K562 (cell line): ENCODE measurements at regions not wholly inside any gene's neighbourhood (a gene's known extent, or its start where the extent isn't known, plus 50 kb on each side); places are given as distances from the start of the nearest gene placed in this dataset.

Experiments used
- ATAC-seq: fragments of 200-7000 bp; cut with Tn5 transposase; 3 replicates; pipeline ENCODE4 v1.9.1; 2020; ENCODE audit warnings: moderate library complexity
- BruUV-seq: library from RNA; stranded (reverse); fragments of 400-500 nt; replicated peaks from 2 replicates; lab custom pipeline; 2021; lab: Mats Ljungman, UMichigan
- CTCF ChIA-PET: fragments of 300-600 bp; formaldehyde crosslinking; extraction: SDS; loops from one replicate; lab custom pipeline; 2021; ENCODE audit warnings: low intra/inter-chr PET ratio; lab: Yijun Ruan, JAX
- POLR2A ChIA-PET: fragments of 300-600, 350-650 bp; sonication (Branson Sonifier 250); formaldehyde crosslinking; extraction: SDS; loops from one replicate; lab custom pipeline; 2021; ENCODE audit warnings: antibody characterized with exemption, inconsistent platforms; lab: Yijun Ruan, JAX
- DNase-seq, 4 experiments: peaks; one replicate each; pipeline versions ENCODE4 v3.0.0 to v3.0.0-alpha.2; 2011 to 2018; ENCODE audit warnings: low spot score in 3 of 4, mixed read lengths in 3 of 4; ENCODE audit errors: extremely low read depth in 1 of 4
- FAIRE-seq: peaks from 2 replicates; lab custom pipeline; 2011; peaks lifted over from hg19 to GRCh38; lab: Jason Lieb, UNC
- H2AFZ ChIP-seq: 2 replicates; pipeline ENCODE4 v1.6.0; 2011; ENCODE audit warnings: low read depth, low read length, control low read depth, inconsistent platforms
- H3K27ac ChIP-seq: fragments of 200-600 bp; 3 replicates; pipeline ENCODE4 v1.8.0; 2011; ENCODE audit warnings: low read depth, mild to moderate bottlenecking, control low read depth, inconsistent platforms, low read length, moderate library complexity, mixed read lengths; ENCODE audit errors: extremely low read depth
- H3K27me3 ChIP-seq, 2 experiments: fragments of 300-600 bp in 1 of 2; 2 replicates in 1 of 2; 3 replicates in 1 of 2; pipeline versions ENCODE4 v1.6.0 to v1.8.0; 2011; ENCODE audit warnings: inconsistent platforms in 2 of 2, low read length in 2 of 2, mild to moderate bottlenecking in 1 of 2, mixed read lengths in 1 of 2, moderate library complexity in 1 of 2; ENCODE audit not compliant: control insufficient read depth in 2 of 2, insufficient read depth in 2 of 2
- H3K36me3 ChIP-seq: fragments of 300-600 bp; 3 replicates; pipeline ENCODE4 v1.8.0; 2011; ENCODE audit warnings: mild to moderate bottlenecking, low read length, inconsistent platforms; ENCODE audit not compliant: control insufficient read depth, insufficient read depth
- H3K4me1 ChIP-seq, 2 experiments: fragments of 200-600 bp in 1 of 2; replicated peaks in 1 of 2; 2 replicates in 1 of 2; 3 replicates in 1 of 2; pipeline versions ENCODE4 v1.5.1 to v1.8.0; 2011; ENCODE audit warnings: inconsistent platforms in 2 of 2, low read length in 2 of 2, mild to moderate bottlenecking in 1 of 2, mixed read lengths in 1 of 2, moderate library complexity in 1 of 2; ENCODE audit not compliant: control insufficient read depth in 2 of 2, insufficient read depth in 2 of 2
- H3K4me2 ChIP-seq: 2 replicates; pipeline ENCODE4 v1.6.1; 2011; ENCODE audit warnings: low read length, control low read depth, inconsistent platforms, mixed read lengths; ENCODE audit not compliant: insufficient read depth
- H3K4me3 ChIP-seq: fragments of 200-600 bp; sonication (generic), shearing (Covaris generic); 2 replicates; pipeline ENCODE4 v1.5.1; 2016; ENCODE audit warnings: control low read depth, inconsistent platforms
- H3K79me2 ChIP-seq: fragments of 200-600 bp; 3 replicates; pipeline ENCODE4 v1.8.0; 2011; ENCODE audit warnings: low read length, inconsistent platforms; ENCODE audit not compliant: control insufficient read depth, insufficient read depth
- H3K9ac ChIP-seq, 2 experiments: 2 replicates each; pipeline versions ENCODE4 v1.6.0 to v1.6.1; 2011; ENCODE audit warnings: low read depth in 2 of 2, low read length in 2 of 2, control low read depth in 1 of 2, inconsistent platforms in 1 of 2, mild to moderate bottlenecking in 1 of 2, mixed read lengths in 1 of 2; ENCODE audit not compliant: insufficient read depth in 1 of 2
- H3K9me1 ChIP-seq: one replicate; pipeline ENCODE4 v1.6.0; 2011; ENCODE audit warnings: inconsistent platforms, mild to moderate bottlenecking, low read length, moderate library complexity; ENCODE audit not compliant: control insufficient read depth, insufficient read depth
- H3K9me3 ChIP-seq: replicated peaks from 2 replicates; pipeline ENCODE4 v1.5.1; 2011; ENCODE audit warnings: low read depth, low read length, inconsistent platforms; ENCODE audit not compliant: control insufficient read depth, insufficient read depth
- H4K20me1 ChIP-seq: replicated peaks from 2 replicates; pipeline ENCODE4 v1.6.1; 2011; ENCODE audit warnings: low read length, inconsistent platforms, mixed read lengths; ENCODE audit not compliant: control insufficient read depth, insufficient read depth
- BDP1 ChIP-seq: IDR thresholded peaks from 3 replicates; pipeline ENCODE4 v1.6.1; 2011; ENCODE audit not compliant: insufficient read length, insufficient read depth
- ESRRB ChIP-seq: fragments of 250-450 bp; sonication (Bioruptor Pico); IDR thresholded peaks from 2 replicates; pipeline ENCODE4 v1.5.0; 2020; ENCODE audit warnings: mild to moderate bottlenecking, moderate library complexity, borderline replicate concordance
- HDGF ChIP-seq: fragments of 450-650 bp; IDR thresholded peaks from 2 replicates; pipeline ENCODE4 v1.6.1; 2016
- HNRNPUL1 ChIP-seq: fragments of 200-400 bp; formaldehyde crosslinking; IDR thresholded peaks from 2 replicates; pipeline ENCODE4 v1.6.1; 2017; ENCODE audit warnings: low read length
- POLR2G ChIP-seq: fragments of 200-400 bp; formaldehyde crosslinking; IDR thresholded peaks from 2 replicates; pipeline ENCODE4 v1.6.1; 2017; ENCODE audit warnings: low read depth, mild to moderate bottlenecking, antibody characterized with exemption, low read length, moderate library complexity
- ZNF12 ChIP-seq: sonication (generic); formaldehyde crosslinking; IDR thresholded peaks from 2 replicates; pipeline ENCODE4 v1.4.0; 2020; ENCODE audit warnings: mild to moderate bottlenecking, missing genetic modification reagents
- ZNF644 ChIP-seq: fragments of 200-800 bp; sonication (Bioruptor generic); IDR thresholded peaks from 2 replicates; pipeline ENCODE4 v1.6.1; 2016; ENCODE audit warnings: low read depth, missing genetic modification characterization, missing compliant biosample characterization
- WGBS: fragments of 100-300 bp; shearing (Covaris generic); methylation state at CpG from one replicate; pipeline ENCODE4 v1.1.6; 2016; ENCODE audit warnings: low coverage, mixed read lengths; ENCODE audit not compliant: insufficient coverage; ENCODE audit errors: missing lambda C conversion rate; 5-methylcytosine and 5-hydroxymethylcytosine counted together
- in situ Hi-C: fragments of 300-500 bp; cut with MboI; formaldehyde crosslinking; loops from 4 replicates; pipeline ENCODE4 v1.15.0; 2018; ENCODE audit warnings: inconsistent platforms, mixed read lengths
- intact Hi-C: fragments of 100-400 bp; cut with micrococcal nuclease; formaldehyde crosslinking; loops from 2 replicates; pipeline ENCODE4 v1.14.2; 2022

DNA sequence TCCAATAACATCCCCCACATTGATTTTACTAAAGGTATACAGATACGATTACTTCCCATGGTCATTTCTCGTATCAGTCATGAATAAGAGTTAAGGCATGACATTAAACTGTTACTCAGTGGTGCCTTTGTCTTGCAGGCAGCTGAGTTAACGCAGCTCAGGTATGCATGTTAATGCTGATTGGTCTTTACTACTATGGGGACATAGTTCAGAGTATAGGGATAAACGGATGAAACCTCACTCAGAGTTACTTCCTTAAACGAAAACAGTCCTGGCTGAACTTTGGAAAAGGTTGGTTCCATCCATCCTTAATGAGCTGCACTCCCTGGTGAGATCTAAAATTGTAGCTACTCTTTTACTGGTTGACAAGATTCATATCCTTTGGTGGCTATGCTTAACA is 87.0 kb downstream of the ACTL7B start:
- ATAC-seq (no peak), DNase-seq (no peak), FAIRE-seq (no peak)
- H3K4me3 ChIP-seq, result no peak overlapping the region
- no peaks in the 10 kb centered on the region for H4K20me1 ChIP-seq
- in situ Hi-C loops (loop anchor here (10.0 kb wide), 1 partner anchor 1344 kb away; no protein-coding TSS in a partner anchor), intact Hi-C loops (no loop called here)
- H3K9me3 ChIP-seq, result no peaks in the 10 kb centered on the region; the same call in 1 of the 2 replicates
- H3K27ac ChIP-seq, result no peak overlapping the region
- no peaks in the 10 kb centered on the region for H3K9me1 ChIP-seq
- no peak overlapping the region for H2AFZ ChIP-seq
- no peak overlapping the region for H3K4me2 ChIP-seq
- no peaks in the 10 kb centered on the region for H3K4me1 ChIP-seq
- H3K9ac ChIP-seq, result no peak overlapping the region
- under 1% methylated on average over 5 of the region's 5 CpGs for WGBS
- TF ChIP-seq ZNF12 (CRISPR knock-in tag) (no peak), ZNF644 (no peak), BDP1 (no peak), ESRRB (CRISPR knock-in tag) (no peak), HDGF (no peak), HNRNPUL1 (no peak), POLR2G (no peak)
- no peaks in the 10 kb centered on the region for H3K79me2 ChIP-seq
- no TSS peak for BruUV-seq
- CTCF ChIA-PET, result no interaction called here
- POLR2A ChIA-PET, result interaction anchor here (0.6 to 0.8 kb wide), 2 partner anchors 12 to 1561 kb away, joined by 3 to 6 read pairs; no protein-coding TSS in a partner anchor
- H3K27me3 ChIP-seq, result peaks cover 0 to 6% of the 10 kb centered on the region in 2 experiments; a peak in 2 of 5 replicates
- H3K36me3 ChIP-seq, result no peaks in the 10 kb centered on the region
